GM12873 (cell line): ENCODE measurements at regions not wholly inside any gene's neighbourhood (a gene's known extent, or its start where the extent isn't known, plus 50 kb on each side); places are given as distances from the start of the nearest gene placed in this dataset.

Experiments
- TF ChIP-seq, protein P1 (sequence below): IDR thresholded peaks from 2 replicates; pipeline ENCODE4 v1.5.1; 2012; ENCODE audit warnings: low read depth, mild to moderate bottlenecking, moderate library complexity, low read length, control low read depth; ENCODE audit not compliant: insufficient read depth; ENCODE audit errors: missing control alignments

DNA sequence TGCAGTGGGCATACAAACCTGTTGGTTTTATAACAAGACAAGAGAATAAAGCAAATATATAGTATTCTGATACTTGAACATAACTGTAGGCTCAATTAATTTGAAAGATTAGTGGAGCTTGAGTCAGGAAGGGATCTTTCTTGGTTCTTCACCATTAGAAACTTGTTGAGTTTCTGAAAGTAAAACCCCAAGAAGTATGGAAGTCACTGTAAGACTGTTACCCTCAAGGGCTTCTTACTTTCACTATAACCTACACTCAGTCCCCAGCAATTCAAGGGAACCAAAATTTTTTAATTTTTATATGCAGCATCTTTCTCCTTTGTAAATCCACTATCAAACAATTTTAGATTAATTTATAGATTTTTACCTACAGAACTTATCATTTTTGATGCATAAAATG lies 2019.2 kb upstream of the ADGRL3 start:
- TF ChIP-seq, protein P1, sequence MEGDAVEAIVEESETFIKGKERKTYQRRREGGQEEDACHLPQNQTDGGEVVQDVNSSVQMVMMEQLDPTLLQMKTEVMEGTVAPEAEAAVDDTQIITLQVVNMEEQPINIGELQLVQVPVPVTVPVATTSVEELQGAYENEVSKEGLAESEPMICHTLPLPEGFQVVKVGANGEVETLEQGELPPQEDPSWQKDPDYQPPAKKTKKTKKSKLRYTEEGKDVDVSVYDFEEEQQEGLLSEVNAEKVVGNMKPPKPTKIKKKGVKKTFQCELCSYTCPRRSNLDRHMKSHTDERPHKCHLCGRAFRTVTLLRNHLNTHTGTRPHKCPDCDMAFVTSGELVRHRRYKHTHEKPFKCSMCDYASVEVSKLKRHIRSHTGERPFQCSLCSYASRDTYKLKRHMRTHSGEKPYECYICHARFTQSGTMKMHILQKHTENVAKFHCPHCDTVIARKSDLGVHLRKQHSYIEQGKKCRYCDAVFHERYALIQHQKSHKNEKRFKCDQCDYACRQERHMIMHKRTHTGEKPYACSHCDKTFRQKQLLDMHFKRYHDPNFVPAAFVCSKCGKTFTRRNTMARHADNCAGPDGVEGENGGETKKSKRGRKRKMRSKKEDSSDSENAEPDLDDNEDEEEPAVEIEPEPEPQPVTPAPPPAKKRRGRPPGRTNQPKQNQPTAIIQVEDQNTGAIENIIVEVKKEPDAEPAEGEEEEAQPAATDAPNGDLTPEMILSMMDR: no peak

DNA sequence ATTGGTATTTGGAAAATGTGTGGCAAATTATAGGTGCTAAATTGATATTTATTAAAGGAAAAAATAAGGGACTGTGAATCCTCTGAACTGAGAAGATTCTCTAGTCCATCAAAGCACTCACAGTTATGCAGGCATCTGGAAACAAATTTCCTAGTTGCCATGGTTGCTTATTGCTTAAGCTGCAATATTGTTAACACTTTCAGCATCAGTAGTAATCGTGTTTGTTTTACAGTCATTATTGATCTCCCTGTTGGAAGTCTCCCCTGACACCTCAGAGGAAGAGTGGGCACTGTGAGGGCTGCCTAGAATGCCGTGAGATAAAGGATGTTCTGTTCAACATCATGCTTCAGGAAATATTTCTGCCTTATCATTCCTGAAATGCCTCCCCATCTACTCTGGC lies 2004.3 kb upstream of the ADGRL3 start:
- TF ChIP-seq, protein P1: no peak

DNA sequence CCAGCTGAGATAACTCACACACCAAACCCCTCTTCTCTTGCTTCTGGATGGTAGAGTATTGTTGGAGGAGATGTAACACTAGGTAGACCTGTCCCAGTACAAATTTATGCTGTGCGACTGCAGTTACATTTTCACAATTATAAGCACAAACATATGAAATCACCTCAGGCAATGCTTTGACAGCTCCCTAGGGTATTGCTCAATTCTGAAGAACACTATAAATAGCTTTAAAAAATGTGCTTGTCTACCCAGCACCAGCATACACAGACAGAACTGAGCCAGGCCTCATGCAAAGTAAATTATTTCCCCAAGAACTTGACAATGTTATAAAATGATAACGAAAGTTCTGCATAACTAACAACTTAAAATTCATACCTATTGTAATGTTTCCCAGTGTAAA lies 1999.1 kb upstream of the ADGRL3 start:
- TF ChIP-seq, protein P1: no peak

DNA sequence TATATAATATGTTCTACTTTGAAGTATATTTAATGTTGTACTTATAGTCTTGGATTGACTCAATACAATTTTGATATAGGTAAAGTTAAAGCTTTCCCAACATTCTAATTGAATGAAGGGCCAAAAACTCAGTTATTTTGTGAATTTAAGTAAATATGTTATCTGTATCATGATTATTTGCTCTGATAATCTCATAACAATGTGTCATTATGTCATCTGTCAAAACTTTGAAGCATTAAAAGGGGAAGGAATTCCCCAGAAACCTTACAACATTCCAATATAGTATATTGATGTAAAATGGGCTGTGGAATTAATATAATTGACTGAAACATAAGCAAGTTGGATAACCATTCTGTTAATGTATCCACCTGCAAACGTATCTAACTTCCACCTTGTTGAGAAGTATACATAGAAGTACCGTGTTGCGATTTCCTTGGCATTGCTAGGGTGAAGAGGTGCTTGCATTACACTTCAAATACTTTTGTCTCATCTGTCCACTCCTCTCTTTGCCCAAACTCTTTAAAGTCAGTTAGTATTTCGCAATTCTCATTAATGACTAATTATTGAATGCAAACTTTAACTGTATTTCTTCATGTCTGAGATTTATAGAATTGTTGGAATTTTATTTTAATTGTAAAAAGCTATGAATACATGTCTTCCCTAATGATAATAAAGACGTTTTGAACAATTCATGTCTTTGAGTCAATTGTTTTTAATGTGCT lies 1982.1 kb upstream of the ADGRL3 start:
- TF ChIP-seq, protein P1: no peak

DNA sequence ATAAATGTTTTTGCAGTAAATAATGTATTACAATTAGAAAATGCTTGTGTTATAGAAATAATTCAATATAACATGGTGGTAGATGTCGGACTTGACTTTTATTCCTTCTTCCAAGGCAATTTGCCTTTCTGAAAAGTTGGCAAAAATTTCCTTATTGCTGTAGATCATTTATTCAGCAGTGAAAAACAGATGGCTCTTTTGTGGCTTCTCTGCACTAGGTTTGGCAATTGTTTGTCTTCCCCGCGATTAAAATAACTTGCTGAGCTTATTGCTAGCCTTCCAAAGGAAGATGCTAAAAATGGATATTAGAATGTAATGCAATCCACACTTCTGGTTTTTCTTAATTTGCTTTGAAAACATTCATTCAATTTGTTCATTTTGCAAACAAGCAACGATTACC lies 1977.9 kb upstream of the ADGRL3 start:
- TF ChIP-seq, protein P1: no peak

DNA sequence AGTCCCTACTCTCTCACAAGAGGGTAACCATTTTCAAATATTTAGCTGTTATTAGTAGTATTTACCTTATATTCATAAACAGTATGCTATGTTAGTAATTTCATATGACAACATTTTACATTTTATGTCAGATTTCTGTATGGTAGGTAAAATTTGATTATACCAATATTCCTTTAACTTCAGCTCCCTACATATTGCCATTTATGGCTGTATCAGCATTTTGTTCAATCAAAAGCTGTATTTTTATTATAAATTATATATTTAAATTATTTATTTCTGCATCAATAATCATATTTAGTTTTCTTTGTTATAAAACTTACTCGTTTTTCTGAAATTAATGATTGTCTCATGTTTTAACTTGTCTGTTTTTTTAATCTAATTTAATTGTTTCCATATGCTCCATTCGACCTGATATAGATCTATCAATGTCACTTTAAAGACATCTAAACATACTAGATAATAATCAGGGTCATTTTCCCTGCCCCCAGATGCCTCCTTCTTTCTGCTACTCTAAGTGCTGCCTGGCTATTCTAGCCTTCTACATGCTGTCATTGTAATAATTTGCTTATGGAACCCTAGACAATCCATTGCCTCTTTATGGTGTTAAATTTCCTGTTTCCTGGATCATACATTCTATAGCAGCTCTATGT lies 1976.7 kb upstream of the ADGRL3 start:
- TF ChIP-seq, protein P1: no peak

DNA sequence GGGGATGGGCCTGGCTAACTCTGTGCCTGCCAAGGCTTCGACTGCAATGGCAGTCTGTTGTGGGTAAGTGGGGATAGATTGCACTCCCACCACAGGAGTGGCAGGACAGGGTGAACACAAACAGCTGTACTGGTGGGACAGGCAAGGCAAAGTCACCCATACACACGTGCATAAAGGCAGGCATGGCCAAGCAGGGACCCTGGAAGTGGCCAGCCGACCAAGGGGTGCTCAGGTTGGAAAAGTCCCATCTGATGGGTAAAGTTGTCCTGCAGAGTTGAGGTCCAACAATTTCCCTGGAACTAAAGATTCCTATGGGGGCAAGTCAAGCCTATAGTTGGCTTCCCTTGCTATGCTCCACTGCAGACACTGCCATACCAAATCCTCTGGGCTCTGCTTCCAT lies 1961.9 kb upstream of the ADGRL3 start:
- TF ChIP-seq, protein P1: no peak
